GM18511 (cell line): ENCODE measurements at regions not wholly inside any gene's neighbourhood (a gene's known extent, or its start where the extent isn't known, plus 50 kb on each side); places are given as distances from the start of the nearest gene placed in this dataset.
"Not testable (repeated sequence)": the region's sequence is repeated elsewhere in the genome, so short reads cannot be mapped to it uniquely, and the experiment has no call there.

Experiments used
- ATAC-seq: cut with Tn5 transposase; IDR thresholded peaks from one replicate; pipeline ENCODE4 v1.9.1; 2021; ENCODE audit warnings: mild to moderate bottlenecking, moderate library complexity; ENCODE audit not compliant: unreplicated experiment

DNA sequence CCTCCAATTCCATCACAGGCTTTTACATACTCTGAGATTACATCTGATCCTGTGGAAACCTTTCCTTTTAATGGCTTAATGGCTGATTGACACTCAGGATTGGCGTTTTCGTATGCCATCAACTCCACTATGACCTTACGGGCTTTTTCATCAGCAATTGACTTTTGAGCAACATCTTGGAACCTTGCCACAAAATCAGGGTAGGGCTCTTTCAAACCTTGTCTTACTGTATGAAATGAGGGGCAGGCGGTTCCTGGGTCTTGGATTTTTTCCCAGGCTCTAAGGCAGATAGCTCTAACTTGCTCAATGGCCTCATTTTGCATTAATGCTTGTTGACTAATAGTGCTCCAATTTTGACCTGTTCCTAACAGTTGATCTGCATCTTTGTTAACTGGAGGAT lies 250.9 kb upstream of the PRKCQ start:
- ATAC-seq, result not testable (repeated sequence)

DNA sequence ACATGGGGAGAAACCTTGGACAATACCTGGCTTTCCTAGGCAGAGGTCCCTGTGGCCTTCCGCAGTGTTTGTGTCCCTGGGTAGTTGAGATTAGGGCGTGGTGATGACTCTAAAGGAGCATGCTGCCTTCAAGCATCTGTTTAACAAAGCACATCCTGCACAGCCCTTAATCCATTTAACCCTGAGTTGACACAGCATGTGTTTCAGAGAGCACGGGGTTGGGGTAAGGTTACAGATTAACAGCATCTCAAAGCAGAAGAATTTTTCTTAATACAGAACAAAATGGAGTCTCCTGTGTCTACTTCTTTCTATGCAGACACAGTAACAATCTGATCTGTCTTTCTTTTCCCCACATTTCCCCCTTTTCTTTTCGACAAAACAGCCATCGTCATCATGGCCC lies 244.7 kb upstream of the PRKCQ start:
- ATAC-seq, result not testable (repeated sequence)

DNA sequence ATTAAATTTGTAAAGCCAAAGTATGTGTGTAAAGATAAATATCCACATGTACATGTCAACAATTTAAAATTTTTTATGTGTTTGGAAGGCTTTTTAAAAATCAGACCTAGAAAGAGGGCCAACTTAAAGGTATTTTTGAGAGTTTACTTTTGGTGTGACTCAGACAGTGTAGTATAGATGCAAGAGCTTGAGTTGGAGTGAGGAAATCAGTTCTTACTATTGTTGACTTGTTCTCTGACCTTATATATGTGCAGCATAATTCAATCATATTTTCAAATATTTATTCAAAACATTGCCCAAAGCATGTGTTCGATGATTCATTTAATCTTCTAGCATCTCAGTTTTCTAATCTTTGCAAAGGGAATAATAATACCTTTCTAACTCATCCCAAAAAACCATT lies 243.7 kb upstream of the PRKCQ start:
- no peak for ATAC-seq

DNA sequence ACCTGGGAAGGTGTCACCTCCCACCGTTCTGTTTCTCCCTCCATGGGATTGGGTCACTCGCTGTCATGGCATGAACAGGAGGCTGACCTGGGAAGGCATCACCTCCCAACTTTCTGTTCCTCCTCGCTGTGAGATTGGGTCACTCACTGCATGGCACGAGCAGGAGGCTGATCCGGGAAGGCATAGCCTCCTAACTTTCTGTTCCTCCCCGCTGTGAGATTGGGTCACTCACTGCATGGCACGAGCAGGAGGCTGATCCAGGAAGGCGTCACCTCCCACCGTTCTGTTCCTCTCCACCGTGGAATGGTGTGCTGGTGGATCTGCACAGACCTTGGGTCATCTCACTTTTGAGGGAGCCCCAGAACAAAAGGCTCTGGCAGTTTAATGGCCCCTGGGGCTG lies 239.2 kb upstream of the PRKCQ start:
- no peak for ATAC-seq

DNA sequence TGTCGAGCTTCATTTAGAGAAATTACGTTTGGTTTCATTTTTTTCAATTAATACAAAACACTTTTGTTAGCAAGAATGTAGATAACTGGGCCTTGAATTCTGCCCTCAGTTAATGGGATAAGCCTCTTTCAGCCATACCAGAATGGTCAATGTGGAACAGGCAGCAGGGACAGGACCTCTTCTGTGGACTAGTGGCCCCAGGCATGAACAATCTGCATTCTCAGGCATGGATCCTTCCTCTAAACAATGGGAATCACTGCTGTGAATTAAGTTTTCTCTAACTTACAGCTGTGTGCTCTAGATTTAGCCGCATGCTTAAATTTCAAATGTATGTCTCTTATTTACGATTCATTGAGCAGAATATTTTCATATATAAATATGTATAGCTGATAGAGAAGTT lies 237.7 kb upstream of the PRKCQ start:
- no peak for ATAC-seq

DNA sequence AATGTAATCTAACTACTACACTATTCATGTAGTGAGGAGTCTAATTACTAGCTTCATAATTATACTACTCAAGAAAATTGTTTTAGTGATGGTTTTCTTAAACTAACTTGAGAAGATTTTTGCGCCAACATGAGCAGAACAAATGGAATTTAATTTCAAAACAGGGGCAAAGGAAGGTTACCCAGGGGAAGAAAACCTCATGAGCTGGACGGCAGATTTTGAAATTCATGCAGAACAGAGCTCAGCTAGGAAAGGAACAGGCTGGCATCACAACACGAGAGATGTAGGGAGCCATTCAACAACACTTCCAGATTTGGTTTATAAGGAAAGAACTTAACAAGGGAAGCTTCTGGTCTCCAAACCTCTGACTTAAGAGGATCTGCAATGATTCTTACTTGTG lies 235.3 kb upstream of the PRKCQ start:
- ATAC-seq, result no peak

DNA sequence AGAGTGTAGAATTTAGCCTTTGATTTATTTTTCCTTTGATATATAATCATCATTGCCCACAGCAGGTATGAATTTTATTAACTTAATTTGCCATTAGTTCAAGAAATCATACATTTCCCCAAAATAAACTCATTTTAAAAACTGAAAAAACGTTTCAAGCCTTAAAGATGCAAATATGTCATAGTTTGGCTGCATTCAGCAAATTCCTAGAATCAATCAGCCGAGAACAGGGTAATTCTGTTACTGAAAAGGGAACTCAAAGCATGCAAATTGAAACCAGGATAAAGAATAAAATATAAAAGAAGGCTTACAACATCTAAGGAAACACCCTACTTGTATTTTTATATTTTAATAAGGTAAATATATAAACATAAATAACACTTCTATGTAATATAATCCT lies 233.8 kb upstream of the PRKCQ start:
- no peak for ATAC-seq

DNA sequence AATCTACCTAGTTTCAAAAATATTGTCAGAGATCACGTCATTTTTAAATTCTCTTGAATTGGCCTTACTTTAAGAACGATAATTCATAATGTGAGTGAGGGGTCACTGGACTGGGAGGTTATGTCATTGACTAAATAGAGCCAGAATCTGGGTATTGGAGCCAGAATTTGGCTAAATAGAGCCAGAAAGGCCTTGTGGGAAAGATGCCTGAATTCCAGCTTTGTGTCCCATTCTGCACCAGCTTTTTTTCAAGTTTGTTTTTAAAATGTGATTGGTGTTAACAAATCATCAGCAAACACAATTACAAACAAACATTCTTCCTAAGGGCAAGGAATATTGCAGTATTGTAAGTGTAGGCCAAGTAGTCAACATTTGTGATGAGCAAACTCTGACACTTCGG lies 233.2 kb upstream of the PRKCQ start:
- no peak for ATAC-seq

DNA sequence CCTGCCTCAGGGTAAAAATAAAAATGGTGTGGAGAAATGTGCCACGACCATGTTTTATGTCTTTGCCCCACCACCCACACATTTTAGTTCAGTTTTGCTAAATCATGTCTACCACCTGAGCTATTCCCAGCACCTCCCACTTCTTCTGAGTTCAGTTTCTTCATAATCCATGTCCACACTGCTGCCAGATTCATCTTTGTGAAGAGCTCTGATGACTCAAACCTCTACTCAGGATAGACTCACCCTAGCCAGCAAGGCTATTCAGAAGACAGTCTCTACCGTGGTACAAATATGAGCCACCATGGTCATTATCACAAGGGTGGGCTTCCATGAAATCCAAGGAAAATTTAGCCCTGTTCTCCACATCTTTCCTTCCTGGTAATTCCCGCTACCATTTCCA lies 231.1 kb upstream of the PRKCQ start:
- no peak for ATAC-seq

DNA sequence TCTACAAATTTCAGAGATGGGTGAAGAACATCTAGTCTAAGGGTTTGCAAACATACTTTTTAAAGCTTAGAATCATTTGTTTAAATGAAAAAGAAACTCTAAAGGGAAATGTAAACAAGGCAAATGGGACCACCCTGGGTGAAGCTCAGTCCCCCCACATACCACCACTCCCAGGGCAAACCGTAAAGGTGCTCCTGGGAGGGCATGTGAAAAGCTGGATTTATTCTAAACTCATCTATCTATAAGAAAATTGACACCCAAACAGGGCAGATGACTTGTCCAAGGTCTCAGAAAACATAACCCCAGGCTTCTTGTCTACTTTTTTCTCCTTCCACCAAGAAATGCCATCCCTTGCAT lies 223.3 kb upstream of the PRKCQ start:
- ATAC-seq, result no peak

DNA sequence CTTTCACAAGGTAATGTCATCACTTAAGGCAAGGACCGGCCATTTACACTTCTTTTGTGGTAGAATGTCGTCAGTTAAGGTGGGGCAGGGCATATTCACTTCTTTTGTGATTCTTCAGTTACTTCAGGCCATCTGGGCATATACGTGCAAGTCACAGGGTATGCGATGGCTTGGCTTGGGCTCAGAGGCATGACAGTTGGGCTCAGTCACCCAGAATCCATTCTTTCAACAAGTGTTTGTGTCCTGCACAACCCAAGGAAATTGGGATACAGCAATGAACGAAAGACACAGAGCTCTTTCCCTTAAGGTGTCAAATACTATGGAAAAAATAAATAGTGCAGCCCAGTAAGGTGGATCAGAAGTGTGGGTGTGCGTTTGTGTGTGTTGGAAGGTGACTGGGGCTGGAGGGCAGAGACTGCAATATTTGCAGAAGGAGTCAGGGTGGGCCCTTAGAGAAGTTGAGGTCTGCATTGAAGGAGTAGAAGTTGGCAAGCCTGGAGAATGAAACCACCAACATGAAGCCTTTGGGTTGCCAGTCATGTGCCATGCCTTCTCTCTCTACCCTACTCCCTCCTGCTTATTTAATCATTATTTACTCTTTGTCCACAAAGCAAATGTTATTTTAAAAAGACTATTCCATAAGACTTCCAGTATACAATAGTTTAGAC lies 222.8 kb upstream of the PRKCQ start:
- ATAC-seq, result no peak

DNA sequence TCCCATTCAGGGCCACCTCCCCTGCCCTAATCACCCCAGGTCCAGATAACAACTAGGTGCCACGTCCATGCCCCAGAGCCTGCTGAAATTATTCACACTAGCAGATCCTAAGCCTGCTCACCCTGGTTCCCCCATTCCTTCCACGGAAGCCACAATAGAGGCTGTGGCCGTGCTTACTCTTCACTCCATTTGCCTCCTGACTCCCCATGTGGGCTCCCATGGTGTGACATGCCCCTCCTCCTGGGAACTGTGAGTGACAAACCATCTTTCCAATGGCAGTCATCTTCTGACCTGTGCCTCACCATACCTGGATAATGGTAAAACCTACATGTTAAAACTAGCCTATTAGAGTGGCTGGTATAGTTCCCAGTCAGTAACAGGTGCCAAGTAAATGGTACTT lies 216.2 kb upstream of the PRKCQ start:
- no peak for ATAC-seq

DNA sequence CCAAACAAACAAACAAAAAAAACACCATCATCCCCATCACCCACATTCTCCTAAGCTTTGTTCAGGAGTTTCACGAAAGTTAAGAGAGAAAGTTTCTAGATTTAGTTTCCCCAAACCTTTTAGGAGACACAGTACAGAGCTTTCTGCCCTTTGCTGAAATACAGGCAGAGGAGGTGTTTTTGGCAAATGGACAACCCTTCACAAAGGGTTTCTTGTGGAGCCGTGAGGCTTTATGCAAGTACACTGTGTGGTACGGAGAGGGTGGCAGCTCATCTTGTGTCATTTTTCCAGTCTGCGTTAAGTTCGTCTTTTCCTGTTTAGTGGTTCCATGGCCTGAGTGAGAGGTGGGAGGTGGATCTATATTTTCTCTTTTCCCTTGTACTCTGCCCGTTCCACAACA lies 215.5 kb upstream of the PRKCQ start:
- no peak for ATAC-seq

DNA sequence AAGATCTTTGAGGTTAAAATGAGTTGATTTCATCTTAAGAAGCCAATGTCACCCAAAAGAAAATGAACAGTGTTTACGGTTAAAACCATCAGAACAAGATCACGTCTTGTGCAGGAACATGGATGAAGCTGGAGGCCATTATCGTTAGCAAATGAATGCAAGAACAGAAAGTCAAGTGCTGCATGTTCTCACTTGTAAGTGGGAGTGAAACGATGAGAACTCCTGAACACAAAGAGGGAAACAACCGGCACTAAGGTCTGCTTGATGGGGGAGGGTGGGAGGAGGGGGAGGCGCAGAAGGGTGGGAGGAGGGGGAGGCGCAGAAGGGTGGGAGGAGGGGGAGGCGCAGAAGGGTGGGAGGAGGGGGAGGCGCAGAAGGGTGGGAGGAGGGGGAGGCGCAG lies 214.8 kb upstream of the PRKCQ start:
- ATAC-seq, result not testable (repeated sequence)

DNA sequence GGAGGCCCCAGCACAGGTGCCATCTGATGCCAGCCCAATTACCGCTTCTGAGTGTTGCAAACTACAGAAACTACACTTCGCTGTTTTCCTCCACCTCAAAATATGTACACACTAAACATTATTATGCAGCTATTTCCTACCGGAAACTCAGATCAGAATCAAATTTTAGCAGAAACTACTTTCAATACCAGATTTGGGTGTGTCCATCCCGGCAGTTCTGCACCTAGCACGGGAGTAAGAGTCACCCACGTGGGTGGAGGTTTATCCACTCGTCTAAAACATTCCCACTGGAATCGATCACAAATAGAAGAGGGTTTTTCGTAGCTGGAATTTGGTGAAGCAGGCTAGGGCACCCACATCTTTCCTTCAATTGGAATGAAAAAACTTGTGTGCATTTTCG lies 214.4 kb upstream of the PRKCQ start:
- no peak for ATAC-seq

DNA sequence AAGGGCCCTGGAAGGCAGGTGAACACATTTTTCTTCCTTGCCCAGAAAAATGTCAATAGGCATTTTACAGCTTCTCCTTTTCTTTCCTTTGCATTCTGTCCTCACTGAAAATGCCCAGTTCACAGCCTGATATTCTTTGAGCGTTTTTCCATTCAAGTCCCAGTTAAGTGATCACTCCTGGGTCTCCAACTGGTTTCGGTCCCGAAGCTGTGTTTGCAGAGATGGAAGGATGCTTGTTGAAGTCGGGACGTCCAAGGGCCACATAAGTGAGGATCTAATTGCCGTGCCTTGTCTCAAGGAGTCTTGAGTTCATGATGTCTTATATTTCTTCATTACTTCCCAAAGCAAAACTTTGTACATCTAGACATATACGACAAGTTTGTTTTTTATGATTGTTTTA lies 208.7 kb upstream of the PRKCQ start:
- no peak for ATAC-seq

DNA sequence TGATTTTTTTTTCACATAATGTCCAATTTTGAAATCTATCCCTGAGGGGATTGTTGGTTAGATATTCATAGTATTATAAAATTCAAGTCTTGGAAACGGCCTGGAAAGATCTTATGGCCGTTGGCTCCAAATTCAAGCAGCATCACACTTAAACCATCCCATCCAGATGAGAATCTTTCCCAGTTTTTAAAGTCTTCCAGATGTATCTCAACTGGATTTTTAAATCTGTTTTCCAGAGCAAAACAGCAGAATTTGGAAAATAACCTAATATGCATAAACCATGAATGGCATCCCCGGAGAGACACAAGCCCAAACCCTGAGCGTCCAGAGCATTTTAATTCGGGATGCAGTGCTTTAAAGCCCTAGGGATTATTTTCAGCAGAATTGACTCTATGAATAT lies 208.2 kb upstream of the PRKCQ start:
- no peak for ATAC-seq

DNA sequence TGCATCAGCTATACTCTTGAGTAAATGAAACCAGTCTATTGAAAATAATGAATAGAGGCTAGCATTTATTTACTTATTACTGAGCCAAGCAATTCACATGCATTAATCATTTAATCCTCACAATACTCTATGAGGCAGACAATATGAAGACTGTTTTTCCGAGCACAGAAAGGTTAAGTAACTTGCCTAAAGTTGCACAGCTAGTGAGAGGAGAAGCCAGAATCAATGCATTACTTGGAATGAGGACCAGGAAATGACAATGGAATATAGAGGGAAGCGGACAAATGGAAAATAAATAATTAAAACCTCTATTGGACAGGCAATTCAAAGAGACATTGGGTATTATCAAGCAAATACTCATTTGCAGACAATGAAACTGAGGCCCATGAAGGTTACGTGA lies 207.6 kb upstream of the PRKCQ start:
- ATAC-seq, result no peak

DNA sequence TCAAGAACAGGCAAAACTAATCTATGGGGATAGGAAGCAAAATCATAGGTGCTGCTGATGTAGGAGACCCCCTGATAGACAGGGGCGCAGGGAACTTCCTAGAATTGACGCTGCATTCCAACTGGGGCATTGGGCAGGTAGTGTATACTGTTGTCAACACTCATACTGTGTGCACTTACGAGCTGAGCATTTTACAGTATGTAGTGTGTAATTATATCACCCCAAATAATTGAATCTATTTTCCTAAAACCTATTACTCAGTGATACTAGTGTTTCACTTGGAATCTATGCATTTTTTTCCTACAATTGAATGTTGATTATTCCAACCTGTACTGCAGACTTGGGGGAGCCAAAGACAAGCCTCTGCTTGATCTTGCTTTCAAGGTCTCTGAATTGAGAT lies 207.0 kb upstream of the PRKCQ start:
- no peak for ATAC-seq

DNA sequence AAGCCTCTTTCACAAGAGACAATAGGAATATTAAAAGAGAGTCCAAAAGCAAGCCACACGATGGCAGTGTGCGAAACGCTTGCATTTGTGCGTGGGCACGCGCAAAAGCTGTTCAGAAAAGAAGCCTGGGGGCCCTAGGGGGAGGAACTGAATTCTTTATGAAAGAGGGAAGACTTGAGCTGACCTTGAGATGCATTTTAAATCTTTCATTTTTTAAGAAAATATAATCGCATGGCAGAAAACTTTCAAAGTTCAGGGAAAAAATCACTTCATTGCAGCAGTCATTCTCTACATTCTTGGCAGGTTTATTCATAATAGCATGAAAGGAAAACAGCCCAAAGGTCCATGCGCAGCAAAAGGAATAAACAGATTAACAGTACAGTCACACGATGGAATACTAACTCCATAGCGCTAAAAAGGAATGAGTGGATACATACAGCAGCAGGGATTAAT lies 206.5 kb upstream of the PRKCQ start:
- no peak for ATAC-seq

DNA sequence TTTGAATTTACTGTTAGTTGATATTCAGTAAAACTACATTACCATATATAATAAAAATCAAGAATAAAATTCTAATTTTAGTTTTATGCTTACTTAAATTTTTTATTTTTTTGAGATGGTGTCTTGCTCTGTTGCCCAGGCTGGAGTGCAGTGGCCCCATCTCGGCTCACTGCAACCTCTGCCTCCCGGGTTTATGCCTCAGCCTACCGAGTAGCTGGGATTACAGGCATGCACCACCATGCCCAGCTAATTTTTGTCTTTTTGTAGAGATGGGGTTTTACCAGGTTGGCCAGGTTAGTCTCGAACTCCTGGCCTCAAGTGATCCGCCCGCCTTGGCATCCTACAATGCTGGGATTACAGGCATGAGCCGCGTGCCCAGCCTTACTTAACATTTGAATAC lies 204.4 kb upstream of the PRKCQ start:
- not testable (repeated sequence) for ATAC-seq

DNA sequence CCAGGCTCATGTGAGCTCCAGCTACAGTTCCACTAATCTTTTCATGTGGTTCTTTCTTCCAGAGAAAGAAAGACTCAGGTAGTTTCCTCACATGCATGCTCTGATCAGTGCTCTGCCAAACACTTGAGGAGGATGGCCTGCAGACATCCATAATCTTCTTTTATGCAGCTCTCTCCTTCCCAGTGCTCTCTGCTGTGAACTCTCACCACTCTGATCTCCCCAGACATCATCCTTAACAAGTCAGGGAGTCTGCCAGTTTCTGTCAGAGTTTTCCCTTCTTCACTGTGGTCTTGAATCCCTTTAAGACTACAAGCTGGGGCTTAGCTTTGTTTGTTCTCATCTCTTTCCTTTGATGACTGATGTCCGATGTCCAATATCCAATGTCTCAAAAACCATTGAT lies 203.4 kb upstream of the PRKCQ start:
- no peak for ATAC-seq

DNA sequence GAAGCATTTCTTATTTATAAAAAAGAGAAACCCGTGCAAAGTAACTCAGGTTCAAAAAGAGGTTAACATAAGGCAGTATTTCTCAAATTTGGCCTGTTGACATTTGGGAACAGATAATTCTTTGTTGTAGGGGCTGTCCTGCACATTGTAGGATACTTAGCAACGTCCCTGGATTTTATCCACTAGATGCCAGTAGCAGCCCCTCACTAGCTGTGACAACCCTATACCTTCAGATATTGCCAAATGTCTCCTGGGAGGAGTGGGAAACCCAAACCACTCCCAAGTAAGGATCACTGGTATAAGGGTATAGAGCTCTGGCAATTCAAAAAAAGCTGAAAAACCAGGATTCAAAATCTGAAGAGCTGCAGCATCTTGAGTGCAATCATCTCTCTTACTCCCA lies 202.3 kb upstream of the PRKCQ start:
- no peak for ATAC-seq
